Suprapubic skin (tissue), 4 donors: ENCODE measurements at regions not wholly inside any gene's neighbourhood (a gene's known extent, or its start where the extent isn't known, plus 50 kb on each side); places are given as distances from the start of the nearest gene placed in this dataset.

Experiments
- DNase-seq, 2 donors: peaks; one replicate each; pipeline ENCODE4 v3.0.0-alpha.2; 2019; ENCODE audit warnings: low spot score in 2 of 2
- H3K27ac ChIP-seq: fragments of 200-600 bp; sonication (generic); one replicate; pipeline ENCODE4 v1.5.1; 2019
- H3K27me3 ChIP-seq: fragments of 200-600 bp; sonication (generic); one replicate; pipeline ENCODE4 v1.5.1; 2019
- H3K36me3 ChIP-seq: fragments of 200-600 bp; sonication (generic); one replicate; pipeline ENCODE4 v1.5.1; 2019
- H3K4me1 ChIP-seq: fragments of 200-600 bp; sonication (generic); one replicate; pipeline ENCODE4 v1.5.1; 2019
- H3K4me3 ChIP-seq: fragments of 200-600 bp; sonication (generic); one replicate; pipeline ENCODE4 v1.5.1; 2019; ENCODE audit warnings: mild to moderate bottlenecking
- H3K9me3 ChIP-seq: fragments of 200-600 bp; sonication (generic); one replicate; pipeline ENCODE4 v1.5.1; 2019
- CTCF ChIP-seq, 2 donors: fragments of 200-600 bp in 1 of 2; fragments of 450-650 bp in 1 of 2; sonication (generic) in 1 of 2; IDR thresholded peaks; one replicate each; pipeline ENCODE4 v1.5.1; 2016 to 2019; ENCODE audit warnings: antibody characterized with exemption in 2 of 2, mild to moderate bottlenecking in 1 of 2, moderate library complexity in 1 of 2
- EP300 ChIP-seq: sonication (generic); formaldehyde crosslinking; IDR thresholded peaks from one replicate; pipeline ENCODE4 v1.6.1; 2017; ENCODE audit warnings: antibody characterized with exemption
- POLR2A ChIP-seq, 2 donors: fragments of 450-650 bp; IDR thresholded peaks; one replicate each; pipeline ENCODE4 v1.6.1; 2017; ENCODE audit warnings: antibody characterized with exemption in 2 of 2, mild to moderate bottlenecking in 2 of 2, moderate library complexity in 2 of 2
- POLR2AphosphoS5 ChIP-seq, 3 donors: sonication (generic); formaldehyde crosslinking; IDR thresholded peaks; one replicate each; pipeline ENCODE4 v1.6.1; 2017; ENCODE audit warnings: antibody characterized with exemption in 3 of 3
- WGBS: methylation state at CpG from one replicate; pipeline ENCODE4 v1.1.5; 2018; 5-methylcytosine and 5-hydroxymethylcytosine counted together

GRCh38 chr9:116059466-116059865, 94.1 kb upstream of the PAPPA start:
- Histone ChIP-seq H3K27me3 (no peaks in the 10 kb centered on the region), H3K4me3 (no peak overlapping the region), H3K36me3 (no peaks in the 10 kb centered on the region), H3K27ac (no peak overlapping the region), H3K4me1 (no peaks in the 10 kb centered on the region), H3K9me3 (no peaks in the 10 kb centered on the region)
- TF ChIP-seq POLR2A (IDR thresholded peaks at IDR 0.05) (no peak), POLR2AphosphoS5 (IDR thresholded peaks at IDR 0.05) (no peak), CTCF (IDR thresholded peaks at IDR 0.05) (no peak), EP300 (no peak)
- WGBS, result 83% methylated on average over 2 of the region's 2 CpGs
- no peak for DNase-seq

- no peak overlapping the region for H3K27ac ChIP-seq
- H3K9me3 ChIP-seq, result no peaks in the 10 kb centered on the region
- H3K4me3 ChIP-seq, result no peak overlapping the region
- no peak for TF ChIP-seq POLR2AphosphoS5 (IDR thresholded peaks at IDR 0.05)
- TF ChIP-seq EP300, result no peak
- TF ChIP-seq POLR2A (IDR thresholded peaks at IDR 0.05), result no peak
- TF ChIP-seq CTCF (IDR thresholded peaks at IDR 0.05), result no peak
- H3K27me3 ChIP-seq, result no peaks in the 10 kb centered on the region
- H3K36me3 ChIP-seq, result no peaks in the 10 kb centered on the region
- DNase-seq, result no peak
- 87% methylated on average over 1 of the region's 1 CpG for WGBS
- no peaks in the 10 kb centered on the region for H3K4me1 ChIP-seq
These were observed 93.0 kb upstream of the PAPPA start for GRCh38 chr9:116060631-116061030.

- no peak for DNase-seq
- no peak overlapping the region for H3K4me3 ChIP-seq
- no peaks in the 10 kb centered on the region for H3K27me3 ChIP-seq
- WGBS, result 83% methylated on average over 2 of the region's 2 CpGs
- TF ChIP-seq POLR2AphosphoS5 (IDR thresholded peaks at IDR 0.05) (no peak), POLR2A (IDR thresholded peaks at IDR 0.05) (no peak), CTCF (IDR thresholded peaks at IDR 0.05) (no peak), EP300 (no peak)
- H3K27ac ChIP-seq, result no peak overlapping the region
- no peaks in the 10 kb centered on the region for H3K9me3 ChIP-seq
- no peaks in the 10 kb centered on the region for H3K36me3 ChIP-seq
- no peaks in the 10 kb centered on the region for H3K4me1 ChIP-seq
These were observed 91.9 kb upstream of the PAPPA start for GRCh38 chr9:116061546-116062205.

- Histone ChIP-seq H3K9me3 (no peaks in the 10 kb centered on the region), H3K27me3 (no peaks in the 10 kb centered on the region), H3K36me3 (no peaks in the 10 kb centered on the region), H3K4me1 (no peaks in the 10 kb centered on the region), H3K4me3 (no peak overlapping the region), H3K27ac (no peak overlapping the region)
- WGBS, result 68% methylated on average over 2 of the region's 2 CpGs
- no peak for DNase-seq
- TF ChIP-seq EP300, result no peak
- TF ChIP-seq CTCF (IDR thresholded peaks at IDR 0.05), result no peak
- no peak for TF ChIP-seq POLR2AphosphoS5 (IDR thresholded peaks at IDR 0.05)
- TF ChIP-seq POLR2A (IDR thresholded peaks at IDR 0.05), result no peak
These were observed 91.4 kb upstream of the PAPPA start for GRCh38 chr9:116062206-116062550.

- no peak for TF ChIP-seq POLR2A (IDR thresholded peaks at IDR 0.05)
- no peak for TF ChIP-seq POLR2AphosphoS5 (IDR thresholded peaks at IDR 0.05)
- no peak for TF ChIP-seq EP300
- WGBS, result 83% methylated on average over 3 of the region's 3 CpGs
- DNase-seq, result no peak
These were observed 88.6 kb upstream of the PAPPA start for GRCh38 chr9:116064970-116065369.

GRCh38 chr9:116066221-116066620, 87.4 kb upstream of the PAPPA start:
- H3K9me3 ChIP-seq, result no peaks in the 10 kb centered on the region
- TF ChIP-seq POLR2A (IDR thresholded peaks at IDR 0.05), result no peak
- no peak for TF ChIP-seq POLR2AphosphoS5 (IDR thresholded peaks at IDR 0.05)
- no peak for TF ChIP-seq EP300
- TF ChIP-seq CTCF (IDR thresholded peaks at IDR 0.05), result no peak

More at GRCh38 chr9:116064970-116065369, 88.6 kb upstream of the PAPPA start:
- Histone ChIP-seq H3K4me1 (no peaks in the 10 kb centered on the region), H3K27ac (no peak overlapping the region), H3K36me3 (no peaks in the 10 kb centered on the region), H3K9me3 (no peaks in the 10 kb centered on the region), H3K4me3 (no peak overlapping the region), H3K27me3 (no peaks in the 10 kb centered on the region)

More at GRCh38 chr9:116066221-116066620, 87.4 kb upstream of the PAPPA start:
- WGBS, result 90% methylated on average over 3 of the region's 3 CpGs
- no peak overlapping the region for H3K27ac ChIP-seq
- no peak for DNase-seq
- no peaks in the 10 kb centered on the region for H3K36me3 ChIP-seq
- H3K4me3 ChIP-seq, result no peak overlapping the region
- no peaks in the 10 kb centered on the region for H3K27me3 ChIP-seq
- H3K4me1 ChIP-seq, result no peaks in the 10 kb centered on the region
